Stimulated activated CD4-positive, alpha-beta T cell treated with anti-CD3 and anti-CD28 coated beads, Interleukin-15, amount 100 ng/mL, for 48 hours (primary cell): ENCODE measurements at regions not wholly inside any gene's neighbourhood (a gene's known extent, or its start where the extent isn't known, plus 50 kb on each side); places are given as distances from the start of the nearest gene placed in this dataset.

Experiments used
- DNase-seq, 2 donors: peaks; one replicate each; pipeline ENCODE4 v3.0.0-alpha.2; 2020; ENCODE audit warnings: low read depth in 2 of 2

GRCh38 chr7:55629051-55629677, 56.9 kb upstream of the VOPP1 start:
- no peak for DNase-seq

DNA sequence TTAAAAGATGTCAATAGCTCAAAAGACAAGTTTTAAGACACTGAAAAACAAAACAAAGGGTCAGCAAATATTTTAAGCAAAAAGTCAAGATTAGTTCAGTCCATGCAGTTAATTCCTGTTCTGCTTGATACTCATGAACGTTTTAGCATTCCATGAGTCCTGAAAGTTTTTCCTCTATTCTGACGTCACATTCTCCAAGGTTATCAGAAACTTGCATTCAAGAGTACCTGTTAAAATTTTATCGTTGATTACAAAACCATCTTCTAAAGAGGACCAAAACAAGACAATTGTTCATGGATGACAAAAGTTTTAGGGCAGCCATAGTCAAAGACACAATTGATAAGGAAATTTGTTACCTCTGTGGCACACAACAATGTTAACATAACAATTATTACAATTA, 52.5 kb upstream of the VOPP1 start:
- no peak for DNase-seq

- no peak for DNase-seq
Measured at GRCh38 chr7:55623617-55624016, 51.3 kb upstream of the VOPP1 start.

DNA sequence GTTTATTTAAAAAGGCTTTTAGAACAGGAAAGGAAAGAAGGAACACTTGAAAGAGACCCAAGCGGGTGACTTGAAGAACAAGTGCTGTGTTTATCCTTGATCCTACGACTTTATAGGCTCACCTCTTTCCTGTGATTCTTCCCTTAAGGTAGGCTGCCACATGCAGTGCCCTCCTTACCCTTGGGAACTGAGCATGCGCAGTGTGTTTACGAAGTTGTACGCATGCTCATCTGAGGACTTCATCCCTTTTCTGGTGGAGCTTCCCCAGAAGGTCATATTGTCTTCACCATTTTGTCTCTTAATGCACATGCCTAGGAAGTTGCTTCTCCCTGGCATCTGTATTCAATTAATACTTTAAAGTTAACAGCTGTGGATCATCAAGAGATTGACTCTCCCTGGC, 49.9 kb upstream of the VOPP1 start:
- no peak for DNase-seq
